NCI-H1694 treated with DMSO at 0.1 percent for 48 hours (cell line): ENCODE measurements at regions not wholly inside any gene's neighbourhood (a gene's known extent, or its start where the extent isn't known, plus 50 kb on each side); places are given as distances from the start of the nearest gene placed in this dataset.
A peak's percentile ranks its signal among the peaks of the same experiment; 100 is the strongest.
"Not testable (repeated sequence)": the region's sequence is repeated elsewhere in the genome, so short reads cannot be mapped to it uniquely, and the experiment has no call there.

ENCODE experiments used
- DNase-seq: peaks from one replicate; lab custom pipeline; 2025; lab: John Stamatoyannopoulos, UW

- no peak for DNase-seq
Observed at GRCh38 chr20:52434453-52434852, 242.9 kb upstream of the ZFP64 start.

- peak; percentile 26 for DNase-seq
Observed at GRCh38 chr20:52434041-52434425, 242.5 kb upstream of the ZFP64 start.

GRCh38 chr20:52433326-52434040 lies 241.9 kb upstream of the ZFP64 start:
- DNase-seq = peak; percentile 26

DNA sequence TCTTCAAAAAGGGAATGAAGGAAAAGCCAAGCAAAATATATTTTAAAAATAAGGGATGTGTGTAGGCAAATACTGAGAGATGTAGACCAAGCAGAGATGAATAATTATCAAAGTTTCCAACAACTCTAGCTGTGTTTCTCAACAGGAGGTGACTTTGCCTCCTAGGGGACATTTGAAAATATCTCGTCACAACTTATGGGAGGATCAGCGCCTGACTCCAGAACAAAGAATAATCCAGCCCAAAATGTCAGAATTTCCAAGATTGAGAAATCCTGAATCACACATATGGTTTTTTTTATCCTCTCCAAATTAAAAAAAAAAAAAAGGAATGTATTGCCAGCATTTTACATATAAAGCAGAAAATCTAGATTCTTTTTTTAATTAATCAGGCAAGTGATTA lies 241.2 kb upstream of the ZFP64 start:
- DNase-seq = no peak

GRCh38 chr20:52429029-52429428 lies 237.4 kb upstream of the ZFP64 start:
- DNase-seq = no peak

- no peak for DNase-seq
Observed at GRCh38 chr20:52427960-52428359, 236.4 kb upstream of the ZFP64 start.

DNA sequence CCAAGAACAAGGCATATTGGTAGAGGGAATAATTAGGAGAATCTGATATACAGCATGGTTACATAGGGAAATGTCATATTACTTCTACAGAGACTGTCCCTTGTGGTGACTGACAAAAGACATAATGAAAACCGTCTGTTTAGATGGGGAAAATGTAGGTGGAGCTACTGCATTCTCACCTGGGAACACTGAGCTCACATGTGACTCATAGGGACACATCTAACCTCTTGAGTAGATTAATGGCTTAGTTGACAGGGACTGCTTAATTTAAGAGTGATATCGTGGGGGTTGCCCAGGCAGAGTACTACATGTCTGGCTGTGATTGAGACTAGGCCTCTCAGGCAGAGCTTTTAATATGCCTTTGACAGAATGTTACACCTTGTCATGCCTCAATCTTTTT lies 235.3 kb upstream of the ZFP64 start:
- DNase-seq = no peak

DNA sequence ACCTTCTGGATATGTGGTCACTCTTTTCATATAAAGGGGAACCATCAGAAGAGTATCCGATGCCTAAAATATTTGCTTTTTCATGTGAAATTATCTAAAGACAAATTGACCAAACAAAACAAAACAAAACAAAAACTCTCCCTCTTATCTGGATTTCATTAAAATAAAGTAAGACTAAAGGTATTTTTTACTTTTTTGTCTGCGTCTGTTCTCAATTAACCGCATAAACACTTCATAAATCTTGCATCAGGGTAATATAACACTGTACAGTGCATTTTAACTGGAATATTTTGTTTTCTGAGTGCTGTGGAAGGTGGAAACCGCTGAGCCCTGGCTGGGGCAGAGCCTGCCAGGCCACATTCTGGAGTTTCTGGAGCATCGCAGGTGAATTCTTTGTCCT lies 234.1 kb upstream of the ZFP64 start:
- no peak for DNase-seq

GRCh38 chr20:52425253-52425652 lies 233.7 kb upstream of the ZFP64 start:
- no peak for DNase-seq

GRCh38 chr20:52424357-52424942 lies 232.9 kb upstream of the ZFP64 start:
- DNase-seq = not testable (repeated sequence)

DNA sequence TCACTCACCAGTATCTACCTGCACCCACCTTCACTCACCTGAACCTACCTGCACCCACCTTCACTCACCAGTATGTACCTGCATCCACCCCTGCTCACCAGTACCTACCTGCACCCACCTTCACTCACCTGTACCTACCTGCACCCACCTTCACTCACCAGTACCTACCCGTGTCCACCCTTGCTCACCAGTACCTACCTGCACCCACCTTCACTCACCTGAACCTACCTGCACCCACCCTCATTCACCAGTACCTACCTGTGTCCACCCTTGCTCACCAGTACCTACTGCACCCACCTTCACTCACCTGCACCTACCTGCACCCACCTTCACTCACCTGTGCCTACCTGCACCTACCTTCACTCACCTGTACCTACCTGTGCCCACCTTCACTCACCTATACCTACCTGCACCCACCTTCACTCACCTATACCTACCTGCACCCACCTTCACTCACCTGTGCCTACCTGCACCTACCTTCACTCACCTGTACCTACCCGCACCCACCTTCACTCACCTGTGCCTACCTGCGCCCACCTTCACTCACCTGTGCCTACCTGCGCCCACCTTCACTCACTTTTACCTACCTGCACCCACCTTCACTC lies 232.1 kb upstream of the ZFP64 start:
- not testable (repeated sequence) for DNase-seq

DNA sequence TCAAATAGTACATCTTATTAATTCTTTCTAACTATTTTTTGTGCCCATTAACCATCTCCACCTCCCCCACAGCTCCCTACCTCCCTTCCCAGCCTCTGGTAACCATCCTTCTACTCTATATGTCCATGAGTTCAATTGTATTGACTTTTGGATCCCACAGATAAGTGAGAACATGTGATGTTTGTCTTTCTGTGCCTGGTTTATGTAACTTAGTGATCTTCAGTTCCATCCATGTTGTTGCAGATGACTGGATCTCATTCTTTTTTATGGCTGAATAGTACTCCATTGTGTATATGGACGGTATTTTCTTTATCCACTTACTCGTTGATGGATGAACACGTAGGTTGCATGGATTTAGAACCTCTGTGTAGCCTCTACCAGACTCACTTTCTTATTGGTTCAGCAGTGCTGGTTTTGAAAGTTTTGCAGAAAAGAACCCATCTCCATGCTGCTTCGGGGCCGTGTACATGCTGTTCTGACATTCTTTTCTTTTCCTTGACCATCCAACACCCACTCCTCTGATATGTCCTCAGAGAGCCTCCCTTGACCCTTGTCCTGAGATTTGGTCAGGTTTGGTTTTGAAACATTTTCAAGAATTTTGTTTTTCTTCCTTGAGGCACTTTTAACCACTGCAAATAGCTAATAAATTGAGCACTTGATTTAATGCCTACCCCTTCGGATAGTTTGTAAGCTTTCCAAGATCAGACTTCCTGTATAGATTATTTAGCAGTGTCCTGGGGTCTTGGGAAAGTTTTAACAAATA lies 231.2 kb upstream of the ZFP64 start:
- no peak for DNase-seq

- DNase-seq = no peak
Observed at GRCh38 chr20:52420805-52421204, 229.2 kb upstream of the ZFP64 start.

- DNase-seq = no peak
Observed at GRCh38 chr20:52419205-52419604, 227.6 kb upstream of the ZFP64 start.

- no peak for DNase-seq
Observed at GRCh38 chr20:52416953-52417352, 225.4 kb upstream of the ZFP64 start.

DNA sequence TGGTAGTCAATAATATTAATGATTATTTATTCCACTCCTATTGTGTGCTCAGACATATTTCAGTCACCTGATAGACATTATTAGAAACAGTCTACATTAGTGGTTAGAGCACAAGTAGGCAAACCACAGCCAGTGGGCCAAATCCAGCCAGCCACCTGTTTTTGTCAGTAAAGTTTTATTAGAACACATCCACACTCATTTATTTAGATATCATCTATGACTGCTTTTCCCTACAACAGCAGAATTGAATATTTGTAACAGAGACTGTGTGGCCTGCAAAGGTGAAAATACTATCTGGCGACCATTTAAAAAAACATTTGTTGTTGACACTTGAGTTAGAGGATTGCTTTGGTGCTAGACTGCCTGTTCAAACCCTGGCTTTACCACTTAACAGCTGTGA lies 220.0 kb upstream of the ZFP64 start:
- no peak for DNase-seq

DNA sequence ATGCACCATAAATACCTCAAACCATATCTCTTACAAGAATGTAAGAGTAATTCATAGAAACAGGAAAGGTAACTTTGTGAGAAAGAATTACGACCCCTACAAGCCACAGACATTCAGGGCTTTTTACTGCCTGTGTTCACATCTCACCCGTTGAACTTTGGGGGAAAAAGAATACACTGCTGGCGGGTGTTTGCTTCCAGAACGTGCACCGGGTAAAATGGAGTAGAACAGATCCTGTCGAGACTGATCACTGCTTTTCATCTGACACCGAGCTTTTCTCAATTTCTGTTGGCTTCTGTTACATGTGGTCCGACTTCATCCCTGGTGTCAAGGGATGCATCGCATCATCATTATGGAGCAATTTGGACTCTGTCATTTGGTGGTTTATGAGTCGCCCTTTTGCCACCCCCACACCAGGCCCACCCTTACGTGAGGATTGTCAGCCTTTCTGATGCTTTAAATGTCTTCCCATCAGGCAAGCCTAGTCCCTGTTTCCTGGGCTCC lies 219.2 kb upstream of the ZFP64 start:
- no peak for DNase-seq

DNA sequence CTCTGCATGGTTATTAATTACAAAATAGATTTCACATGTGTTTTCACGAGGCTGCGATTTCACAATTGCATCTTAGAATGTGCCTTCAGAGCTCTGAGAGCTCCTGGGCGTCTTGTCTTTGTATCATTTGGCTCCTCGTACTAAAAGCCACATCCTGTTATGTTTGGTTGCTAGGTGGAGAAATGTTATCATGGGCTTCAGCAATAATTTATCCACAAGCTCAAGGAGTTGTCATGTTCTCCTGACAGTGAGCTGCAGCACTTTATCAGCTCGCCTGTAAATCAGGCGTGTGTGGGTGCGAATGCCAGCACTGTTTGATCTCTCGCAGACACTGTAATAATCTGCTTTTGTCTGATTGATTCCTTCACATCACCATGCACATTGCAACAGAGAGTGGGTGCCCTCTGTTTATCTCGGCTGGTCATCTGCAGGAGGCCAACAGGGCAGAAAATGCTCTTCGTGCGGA lies 218.6 kb upstream of the ZFP64 start:
- DNase-seq = no peak

DNA sequence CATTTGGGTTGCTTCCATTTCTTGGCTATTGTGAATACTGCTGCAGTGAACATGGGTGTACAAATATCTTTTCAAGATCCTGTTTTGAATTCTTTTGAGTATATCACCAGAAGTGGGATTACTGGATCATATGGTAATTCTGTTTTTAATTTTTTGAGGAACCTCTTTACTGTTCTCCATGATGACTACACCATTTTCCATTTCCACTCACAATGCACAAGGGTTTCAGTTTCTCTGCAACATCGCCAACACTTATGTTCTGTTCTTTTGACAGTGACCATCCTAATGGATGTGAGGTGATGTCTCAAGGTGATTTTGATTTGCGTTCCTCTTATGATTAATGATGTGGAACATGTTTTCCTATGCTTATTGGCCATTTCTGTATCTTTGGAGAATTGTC lies 214.4 kb upstream of the ZFP64 start:
- no peak for DNase-seq

DNA sequence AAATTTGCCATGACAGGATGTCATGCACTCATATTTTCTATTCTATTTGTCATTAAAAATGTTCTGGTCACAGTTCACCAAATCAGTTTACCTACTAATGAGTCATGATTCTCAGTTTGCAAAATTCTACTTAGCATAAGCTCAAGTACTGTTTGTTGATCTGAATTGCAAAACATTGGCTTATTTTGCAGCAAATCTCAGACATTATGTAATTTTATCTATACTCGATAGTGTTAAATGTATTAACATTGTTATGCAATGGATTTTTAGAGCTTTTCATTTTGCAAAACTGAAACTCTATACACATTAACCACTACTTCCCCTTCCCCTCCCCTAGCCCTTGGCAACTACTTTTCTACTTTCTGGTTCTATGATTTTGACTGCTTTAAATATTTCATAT lies 213.8 kb upstream of the ZFP64 start:
- DNase-seq = no peak

- DNase-seq = no peak
Observed at GRCh38 chr20:52404671-52405070, 213.1 kb upstream of the ZFP64 start.

- no peak for DNase-seq
Observed at GRCh38 chr20:52402950-52403349, 211.4 kb upstream of the ZFP64 start.

DNA sequence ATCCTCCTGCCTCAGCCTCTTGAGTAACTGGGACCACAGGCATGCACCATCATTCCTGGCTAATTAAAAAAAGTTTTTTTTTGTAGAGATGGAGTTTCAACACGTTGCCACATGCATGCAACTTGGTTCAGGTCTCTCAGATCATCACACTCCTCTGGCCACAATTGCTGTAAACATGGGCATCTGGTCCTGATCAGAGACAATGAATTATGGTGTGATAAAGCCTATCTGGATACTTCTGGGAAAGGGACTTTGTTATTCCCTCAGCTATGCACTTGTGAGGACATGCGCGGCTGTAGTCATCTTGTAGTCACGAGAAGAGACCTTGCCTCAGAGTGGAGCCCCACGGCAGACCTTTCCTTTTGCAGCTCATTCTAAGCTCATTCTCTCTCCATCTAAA lies 210.9 kb upstream of the ZFP64 start:
- no peak for DNase-seq
